Erythroblast (primary cell): ENCODE measurements at regions not wholly inside any gene's neighbourhood (a gene's known extent, or its start where the extent isn't known, plus 50 kb on each side); places are given as distances from the start of the nearest gene placed in this dataset.

Experiments used
- GATA1 ChIP-seq: IDR thresholded peaks from 2 replicates; pipeline ENCODE4 v1.6.1; 2011; ENCODE audit warnings: low read depth, mild to moderate bottlenecking, control low read depth, low read length, moderate library complexity
- POLR2A ChIP-seq: IDR thresholded peaks from 2 replicates; pipeline ENCODE4 v1.6.1; 2011; ENCODE audit warnings: mild to moderate bottlenecking, low read length

DNA sequence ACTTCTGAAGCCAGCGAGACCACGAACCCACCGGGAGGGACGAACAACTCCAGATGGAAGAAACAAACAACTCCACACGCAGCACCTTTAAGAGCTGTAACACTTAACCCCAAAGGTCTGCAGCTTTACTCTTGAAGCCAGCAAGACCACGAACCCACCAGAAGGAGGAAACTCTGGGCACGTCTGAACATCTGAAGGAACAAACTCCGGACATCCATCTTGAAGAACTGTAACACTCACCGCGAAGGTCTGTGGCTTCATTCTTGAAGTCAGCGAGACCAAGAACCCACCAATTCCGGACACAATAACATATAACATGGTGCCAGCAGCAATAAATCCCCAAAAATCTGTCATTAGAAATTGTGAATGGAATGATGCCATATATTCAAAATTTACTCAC is 180.9 kb downstream of the TLE1 start:
- TF ChIP-seq POLR2A: no peak
- TF ChIP-seq GATA1: no peak
